ENCODE measurements at regions not wholly inside any gene's neighbourhood (a gene's known extent, or its start where the extent isn't known, plus 50 kb on each side); places are given as distances from the start of the nearest gene placed in this dataset.

GRCh38 chr7:10216462-10216861, 757.2 kb upstream of the PHF14 start:
- Mint-ChIP-seq H3K9me3 (peaks cover 10% of the 10 kb centered on the region), H3K27me3 (ENCODE audit: insufficient read depth) (no peaks in the 10 kb centered on the region), H3K4me1 (no peaks in the 10 kb centered on the region), H3K36me3 (ENCODE audit: low read depth) (no peaks in the 10 kb centered on the region), H3K4me3 (no peak overlapping the region), H3K27ac (no peak overlapping the region)
- no peaks in the 10 kb centered on the region for H3K27me3 ChIP-seq (ENCODE audit: control insufficient read depth, insufficient read depth, low read length, poor library complexity, severe bottlenecking)
- no peak overlapping the region for H3K4me3 ChIP-seq (ENCODE audit: low read length)
- WGBS, 2 experiments (ENCODE audit: insufficient coverage in 1 of 2, insufficient read length in 1 of 2), result 80 to 93% methylated on average over 1 to 2 of the region's 2 CpGs
- H3K9ac ChIP-seq (ENCODE audit: extremely low read depth, low read length, poor library complexity, severe bottlenecking), result no peak overlapping the region
- no peaks in the 10 kb centered on the region for H3K36me3 ChIP-seq (ENCODE audit: control insufficient read depth, insufficient read depth, low read length)
- no peak for TF ChIP-seq CTCF (conservative IDR thresholded peaks at IDR 0.05)
- no peak overlapping the region for H3K27ac ChIP-seq (ENCODE audit: low read depth, low read length)
- H3K4me1 ChIP-seq (ENCODE audit: control insufficient read depth, insufficient read depth, low read length), result no peaks in the 10 kb centered on the region
- peaks cover 5% of the 10 kb centered on the region for H3K9me3 ChIP-seq (ENCODE audit: control insufficient read depth, low read length)
- no peak for DNase-seq

GRCh38 chr7:10221084-10221483, 752.6 kb upstream of the PHF14 start:
- no peaks in the 10 kb centered on the region for H3K4me1 ChIP-seq (ENCODE audit: control insufficient read depth, insufficient read depth, low read length)
- Mint-ChIP-seq H3K27me3 (ENCODE audit: insufficient read depth) (no peaks in the 10 kb centered on the region), H3K4me1 (peaks cover 3% of the 10 kb centered on the region), H3K36me3 (ENCODE audit: low read depth) (no peaks in the 10 kb centered on the region), H3K27ac (no peak overlapping the region), H3K9me3 (no peaks in the 10 kb centered on the region), H3K4me3 (no peak overlapping the region)
- no peak for TF ChIP-seq CTCF (conservative IDR thresholded peaks at IDR 0.05)
- no peaks in the 10 kb centered on the region for H3K27me3 ChIP-seq (ENCODE audit: control insufficient read depth, insufficient read depth, low read length, poor library complexity, severe bottlenecking)
- H3K9me3 ChIP-seq (ENCODE audit: control insufficient read depth, low read length), result no peaks in the 10 kb centered on the region
- no peaks in the 10 kb centered on the region for H3K36me3 ChIP-seq (ENCODE audit: control insufficient read depth, insufficient read depth, low read length)
- no peak for DNase-seq
- H3K27ac ChIP-seq (ENCODE audit: low read depth, low read length), result no peak overlapping the region
- H3K9ac ChIP-seq (ENCODE audit: extremely low read depth, low read length, poor library complexity, severe bottlenecking), result no peak overlapping the region
- H3K4me3 ChIP-seq (ENCODE audit: low read length), result no peak overlapping the region

- Mint-ChIP-seq H3K27me3 (ENCODE audit: insufficient read depth) (no peaks in the 10 kb centered on the region), H3K4me3 (no peak overlapping the region), H3K4me1 (peaks cover 3% of the 10 kb centered on the region), H3K27ac (no peak overlapping the region), H3K9me3 (no peaks in the 10 kb centered on the region), H3K36me3 (ENCODE audit: low read depth) (no peaks in the 10 kb centered on the region)
- no peak overlapping the region for H3K9ac ChIP-seq (ENCODE audit: extremely low read depth, low read length, poor library complexity, severe bottlenecking)
- no peaks in the 10 kb centered on the region for H3K36me3 ChIP-seq (ENCODE audit: control insufficient read depth, insufficient read depth, low read length)
- TF ChIP-seq CTCF (conservative IDR thresholded peaks at IDR 0.05), result no peak
- H3K27ac ChIP-seq (ENCODE audit: low read depth, low read length), result no peak overlapping the region
- no peak overlapping the region for H3K4me3 ChIP-seq (ENCODE audit: low read length)
- H3K27me3 ChIP-seq (ENCODE audit: control insufficient read depth, insufficient read depth, low read length, poor library complexity, severe bottlenecking), result no peaks in the 10 kb centered on the region
- no peaks in the 10 kb centered on the region for H3K9me3 ChIP-seq (ENCODE audit: control insufficient read depth, low read length)
- H3K4me1 ChIP-seq (ENCODE audit: control insufficient read depth, insufficient read depth, low read length), result no peaks in the 10 kb centered on the region
- no peak for DNase-seq
- WGBS, 2 experiments (ENCODE audit: insufficient coverage in 1 of 2, insufficient read length in 1 of 2), result 96% methylated on average over 1 of the region's 2 CpGs; no CpG with 5 or more reads in 1 of the 2 experiments
These were observed 750.7 kb upstream of the PHF14 start for GRCh38 chr7:10222976-10223375.
